Activated CD4-positive, alpha-beta T cell treated with anti-CD3 and anti-CD28 coated beads, Interleukin-2, amount 10 ng/mL, durations not matched to agents 24 days and 14 days (primary cell): ENCODE measurements at regions not wholly inside any gene's neighbourhood (a gene's known extent, or its start where the extent isn't known, plus 50 kb on each side); places are given as distances from the start of the nearest gene placed in this dataset.

Source experiments
- DNase-seq: peaks from one replicate; pipeline ENCODE4 v3.0.0; 2022
- H3K27ac Mint-ChIP-seq: one replicate; pipeline ENCODE4 v1.8.0; 2022; ENCODE audit warnings: mild to moderate bottlenecking, mixed read lengths
- H3K27me3 Mint-ChIP-seq: one replicate; pipeline ENCODE4 v1.8.0; 2022; ENCODE audit warnings: mixed read lengths
- H3K36me3 Mint-ChIP-seq: one replicate; pipeline ENCODE4 v1.8.0; 2022; ENCODE audit warnings: low read depth, mild to moderate bottlenecking, mixed read lengths
- H3K4me1 Mint-ChIP-seq: one replicate; pipeline ENCODE4 v1.8.0; 2021; ENCODE audit warnings: mixed read lengths
- H3K4me3 Mint-ChIP-seq: one replicate; pipeline ENCODE4 v1.8.0; 2022; ENCODE audit warnings: mild to moderate bottlenecking, moderate library complexity, mixed read lengths
- H3K9me3 Mint-ChIP-seq: one replicate; pipeline ENCODE4 v1.8.0; 2021; ENCODE audit warnings: mixed read lengths
- intact Hi-C: fragments of 100-400 bp; cut with micrococcal nuclease; formaldehyde crosslinking; loops from one replicate; pipeline ENCODE4 v1.15.1; 2023

GRCh38 chr12:127257366-127257935 lies 1009.5 kb upstream of the TMEM132C start:
- DNase-seq = no peak
- Mint-ChIP-seq H3K9me3 (no peaks in the 10 kb centered on the region), H3K4me1 (no peaks in the 10 kb centered on the region), H3K36me3 (no peaks in the 10 kb centered on the region), H3K27me3 (peaks cover 1% of the 10 kb centered on the region), H3K4me3 (no peak overlapping the region), H3K27ac (no peak overlapping the region)
- intact Hi-C loops = no loop called here

- Mint-ChIP-seq H3K4me1 (no peaks in the 10 kb centered on the region), H3K27ac (no peak overlapping the region), H3K9me3 (no peaks in the 10 kb centered on the region)
These were observed 1006.4 kb upstream of the TMEM132C start for GRCh38 chr12:127260531-127260930.

GRCh38 chr12:127260999-127261398 lies 1006.0 kb upstream of the TMEM132C start:
- DNase-seq = no peak
- H3K27ac Mint-ChIP-seq = no peak overlapping the region
- intact Hi-C loops = no loop called here
- no peaks in the 10 kb centered on the region for H3K9me3 Mint-ChIP-seq
- H3K4me1 Mint-ChIP-seq = no peaks in the 10 kb centered on the region
- peaks cover 1% of the 10 kb centered on the region for H3K27me3 Mint-ChIP-seq
- H3K4me3 Mint-ChIP-seq = no peak overlapping the region
- H3K36me3 Mint-ChIP-seq = no peaks in the 10 kb centered on the region

More at GRCh38 chr12:127260531-127260930, 1006.4 kb upstream of the TMEM132C start:
- Mint-ChIP-seq H3K36me3 (no peaks in the 10 kb centered on the region), H3K4me3 (no peak overlapping the region), H3K27me3 (peaks cover 1% of the 10 kb centered on the region)
- no peak for DNase-seq
- intact Hi-C loops = no loop called here

GRCh38 chr12:127262615-127263014 lies 1004.4 kb upstream of the TMEM132C start:
- intact Hi-C loops = no loop called here
- DNase-seq = no peak
- Mint-ChIP-seq H3K4me1 (no peaks in the 10 kb centered on the region), H3K27ac (no peak overlapping the region), H3K4me3 (no peak overlapping the region), H3K27me3 (no peaks in the 10 kb centered on the region), H3K9me3 (no peaks in the 10 kb centered on the region), H3K36me3 (no peaks in the 10 kb centered on the region)

GRCh38 chr12:127263621-127264020 lies 1003.3 kb upstream of the TMEM132C start:
- no peaks in the 10 kb centered on the region for H3K36me3 Mint-ChIP-seq
- H3K9me3 Mint-ChIP-seq = no peaks in the 10 kb centered on the region
- H3K4me3 Mint-ChIP-seq = no peak overlapping the region
- H3K27ac Mint-ChIP-seq = no peak overlapping the region
- no peaks in the 10 kb centered on the region for H3K27me3 Mint-ChIP-seq
- intact Hi-C loops = no loop called here
- H3K4me1 Mint-ChIP-seq = no peaks in the 10 kb centered on the region
- no peak for DNase-seq

DNA sequence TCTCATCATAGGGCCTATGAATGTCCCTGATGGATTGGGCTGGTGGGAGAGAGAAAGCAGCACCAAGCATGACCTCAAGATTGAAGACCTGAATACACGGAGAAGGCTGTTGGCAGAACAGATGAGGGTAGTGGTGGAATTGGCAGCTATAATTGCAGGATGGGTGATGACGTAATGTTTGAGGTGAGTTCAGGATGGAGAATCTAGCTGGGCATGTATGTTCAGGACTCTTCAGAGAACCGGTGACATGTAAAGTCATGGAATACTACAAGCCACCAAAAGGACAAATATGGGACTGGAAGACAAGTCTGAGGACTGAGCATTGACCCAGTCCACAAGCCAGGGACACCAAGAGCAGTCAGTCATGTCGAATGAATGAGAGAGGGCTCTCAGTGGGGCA lies 999.8 kb upstream of the TMEM132C start:
- no peak overlapping the region for H3K27ac Mint-ChIP-seq
- H3K36me3 Mint-ChIP-seq = no peaks in the 10 kb centered on the region

DNA sequence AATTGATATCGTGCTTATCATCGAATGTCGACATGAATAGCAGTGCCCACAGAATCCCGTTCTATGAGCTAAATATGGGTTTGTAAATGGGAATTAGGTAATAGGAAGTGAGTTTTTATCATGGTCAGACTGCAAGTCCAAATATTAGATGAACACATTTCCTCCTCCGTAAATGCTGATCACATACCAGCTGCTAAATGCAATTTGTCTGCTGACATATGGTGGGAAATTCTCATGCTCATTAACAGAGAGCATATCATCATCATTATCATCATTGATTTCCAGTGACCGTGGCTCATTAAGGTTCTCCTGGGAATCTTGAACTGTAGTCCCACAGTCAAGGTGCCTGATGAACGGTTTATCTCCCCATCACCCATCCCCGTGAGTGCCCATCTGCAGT lies 998.8 kb upstream of the TMEM132C start:
- H3K4me3 Mint-ChIP-seq = no peak overlapping the region
- H3K36me3 Mint-ChIP-seq = no peaks in the 10 kb centered on the region
- H3K27ac Mint-ChIP-seq = no peak overlapping the region
- no peaks in the 10 kb centered on the region for H3K27me3 Mint-ChIP-seq
- no peaks in the 10 kb centered on the region for H3K4me1 Mint-ChIP-seq
- intact Hi-C loops = no loop called here
- DNase-seq = no peak
- H3K9me3 Mint-ChIP-seq = no peaks in the 10 kb centered on the region

More for the DNA sequence above, 999.8 kb upstream of the TMEM132C start:
- Mint-ChIP-seq H3K9me3 (no peaks in the 10 kb centered on the region), H3K27me3 (no peaks in the 10 kb centered on the region), H3K4me3 (no peak overlapping the region), H3K4me1 (no peaks in the 10 kb centered on the region)
- intact Hi-C loops = no loop called here
- no peak for DNase-seq

- Mint-ChIP-seq H3K4me3 (no peak overlapping the region), H3K36me3 (no peaks in the 10 kb centered on the region), H3K27ac (no peak overlapping the region), H3K4me1 (no peaks in the 10 kb centered on the region), H3K27me3 (no peaks in the 10 kb centered on the region), H3K9me3 (no peaks in the 10 kb centered on the region)
- no peak for DNase-seq
- intact Hi-C loops = no loop called here
These were observed 998.1 kb upstream of the TMEM132C start for GRCh38 chr12:127268706-127269425.

- Mint-ChIP-seq H3K4me1 (no peaks in the 10 kb centered on the region), H3K36me3 (no peaks in the 10 kb centered on the region), H3K27me3 (no peaks in the 10 kb centered on the region), H3K27ac (no peak overlapping the region), H3K4me3 (no peak overlapping the region), H3K9me3 (no peaks in the 10 kb centered on the region)
- intact Hi-C loops = no loop called here
- DNase-seq = no peak
These were observed 996.8 kb upstream of the TMEM132C start for GRCh38 chr12:127270193-127270592.

DNA sequence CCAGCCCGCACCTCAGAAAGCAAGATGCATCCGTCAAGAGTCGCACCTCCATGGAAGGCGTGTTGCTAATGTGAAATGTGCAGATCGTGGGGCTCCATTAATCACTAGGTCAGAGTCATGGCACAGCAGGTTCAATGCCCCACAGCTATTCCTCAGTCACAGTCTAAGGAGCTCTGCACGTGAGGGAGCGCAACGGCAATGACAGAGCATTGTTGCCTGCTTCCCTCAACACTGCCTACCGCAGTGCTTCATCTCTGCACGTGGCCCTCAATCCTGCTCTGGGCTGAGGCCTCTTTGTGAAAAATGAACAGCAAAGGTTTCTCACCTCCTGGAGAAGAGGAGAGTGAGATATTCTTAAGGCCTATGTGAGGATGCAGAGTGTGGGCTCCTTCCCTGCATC lies 995.2 kb upstream of the TMEM132C start:
- no peaks in the 10 kb centered on the region for H3K36me3 Mint-ChIP-seq
- no peak overlapping the region for H3K4me3 Mint-ChIP-seq
- no peaks in the 10 kb centered on the region for H3K27me3 Mint-ChIP-seq

GRCh38 chr12:127272864-127273263 lies 994.1 kb upstream of the TMEM132C start:
- Mint-ChIP-seq H3K27ac (no peak overlapping the region), H3K4me3 (no peak overlapping the region), H3K27me3 (no peaks in the 10 kb centered on the region), H3K36me3 (no peaks in the 10 kb centered on the region), H3K9me3 (no peaks in the 10 kb centered on the region), H3K4me1 (no peaks in the 10 kb centered on the region)
- intact Hi-C loops = no loop called here
- DNase-seq = no peak

More for the DNA sequence above, 995.2 kb upstream of the TMEM132C start:
- Mint-ChIP-seq H3K4me1 (no peaks in the 10 kb centered on the region), H3K27ac (no peak overlapping the region), H3K9me3 (no peaks in the 10 kb centered on the region)
- intact Hi-C loops = no loop called here
- DNase-seq = no peak

GRCh38 chr12:127273626-127274025 lies 993.3 kb upstream of the TMEM132C start:
- intact Hi-C loops = no loop called here
- Mint-ChIP-seq H3K27ac (no peak overlapping the region), H3K36me3 (no peaks in the 10 kb centered on the region), H3K4me1 (no peaks in the 10 kb centered on the region), H3K27me3 (no peaks in the 10 kb centered on the region), H3K4me3 (no peak overlapping the region), H3K9me3 (no peaks in the 10 kb centered on the region)
- no peak for DNase-seq

GRCh38 chr12:127275416-127275815 lies 991.6 kb upstream of the TMEM132C start:
- Mint-ChIP-seq H3K36me3 (no peaks in the 10 kb centered on the region), H3K27me3 (no peaks in the 10 kb centered on the region), H3K4me1 (peaks cover under 1% of the 10 kb centered on the region), H3K9me3 (no peaks in the 10 kb centered on the region), H3K27ac (no peak overlapping the region), H3K4me3 (no peak overlapping the region)
- intact Hi-C loops = no loop called here
- DNase-seq = no peak

GRCh38 chr12:127277882-127278281 lies 989.1 kb upstream of the TMEM132C start:
- Mint-ChIP-seq H3K9me3 (no peaks in the 10 kb centered on the region), H3K27ac (no peak overlapping the region), H3K36me3 (no peaks in the 10 kb centered on the region), H3K4me3 (no peak overlapping the region), H3K27me3 (no peaks in the 10 kb centered on the region), H3K4me1 (peaks cover 3% of the 10 kb centered on the region)
- no peak for DNase-seq
- intact Hi-C loops = no loop called here

GRCh38 chr12:127278351-127278750 lies 988.6 kb upstream of the TMEM132C start:
- intact Hi-C loops = no loop called here
- H3K27me3 Mint-ChIP-seq = no peaks in the 10 kb centered on the region
- no peak overlapping the region for H3K27ac Mint-ChIP-seq

More at GRCh38 chr12:127278351-127278750, 988.6 kb upstream of the TMEM132C start:
- Mint-ChIP-seq H3K36me3 (no peaks in the 10 kb centered on the region), H3K9me3 (no peaks in the 10 kb centered on the region), H3K4me3 (no peak overlapping the region), H3K4me1 (peaks cover 3% of the 10 kb centered on the region)
- DNase-seq = no peak
